Activated CD4-positive, alpha-beta T cell treated with anti-CD3 and anti-CD28 coated beads, Interleukin-2, Interleukin-6, amounts not matched to agents 100 ng/mL and 50 ng/mL, durations not matched to agents 16 hours and 8 hours (primary cell): ENCODE measurements at regions not wholly inside any gene's neighbourhood (a gene's known extent, or its start where the extent isn't known, plus 50 kb on each side); places are given as distances from the start of the nearest gene placed in this dataset.
"Not testable (repeated sequence)": the region's sequence is repeated elsewhere in the genome, so short reads cannot be mapped to it uniquely, and the experiment has no call there.

Experiments used
- DNase-seq: peaks from one replicate; pipeline ENCODE4 v3.0.0-alpha.2; 2020

GRCh38 chr3:67167481-67167880 is 169.4 kb downstream of the KBTBD8 start:
- DNase-seq: no peak

DNA sequence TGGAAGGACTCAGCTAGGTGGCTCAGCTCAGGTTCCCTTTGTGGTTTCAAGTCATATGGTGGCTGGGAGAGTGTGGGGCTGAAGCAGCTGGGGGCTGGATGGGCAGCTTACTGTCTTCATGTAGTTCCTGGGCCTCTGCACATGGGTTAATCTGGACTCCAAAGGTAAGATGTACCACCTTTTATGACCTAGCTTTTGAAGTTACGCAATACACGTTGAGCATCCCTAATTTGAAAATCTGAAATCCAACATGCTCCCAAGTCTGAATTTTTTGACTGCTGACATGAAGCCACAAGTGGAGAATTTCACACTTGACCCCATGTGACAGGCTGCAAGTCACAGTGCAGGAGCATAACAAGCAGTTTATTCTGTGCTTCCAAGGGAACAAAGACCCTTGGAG is 173.7 kb downstream of the KBTBD8 start:
- no peak for DNase-seq

DNA sequence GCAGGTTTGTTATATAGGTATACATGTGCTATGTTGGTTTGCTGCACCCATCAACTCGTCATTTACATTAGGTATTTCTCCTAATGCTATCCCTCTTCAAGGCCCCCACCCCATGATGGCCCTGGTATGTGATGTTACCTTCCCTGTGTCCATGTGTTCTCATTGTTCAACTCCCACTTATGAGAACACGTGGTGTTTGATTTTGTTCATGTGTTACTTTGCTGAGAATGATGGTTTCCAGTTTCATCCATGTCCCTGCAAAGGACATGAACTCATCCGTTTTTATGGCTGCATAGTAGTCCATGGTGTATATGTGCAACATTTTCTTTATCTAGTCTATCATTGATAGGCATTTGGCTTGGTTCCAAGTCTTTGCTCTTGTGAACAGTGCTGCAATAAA is 175.0 kb downstream of the KBTBD8 start:
- DNase-seq: not testable (repeated sequence)

GRCh38 chr3:67176396-67176795 is 178.3 kb downstream of the KBTBD8 start:
- DNase-seq: no peak

- no peak for DNase-seq
Observed at GRCh38 chr3:67192466-67192865, 194.4 kb downstream of the KBTBD8 start.

GRCh38 chr3:67196677-67197076 is 198.6 kb downstream of the KBTBD8 start:
- DNase-seq: no peak

DNA sequence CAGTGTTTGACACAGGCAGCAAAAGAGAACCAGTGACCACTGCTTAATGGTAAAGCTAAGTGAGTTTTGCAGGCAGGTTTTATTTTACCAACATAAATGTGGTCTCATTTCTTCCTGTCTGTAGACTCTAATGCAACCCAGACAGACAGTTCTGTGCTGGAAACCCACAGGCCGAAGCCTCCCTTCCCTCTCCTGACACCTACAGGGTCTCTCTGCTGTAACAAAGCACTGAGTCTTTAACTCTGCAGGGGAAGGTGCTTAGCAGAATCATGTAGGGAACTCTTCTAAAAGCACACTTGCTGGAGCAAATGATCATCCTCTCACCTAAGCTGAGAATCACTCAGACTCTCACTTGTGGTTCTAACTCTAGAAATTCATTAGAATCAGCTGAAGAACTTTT is 200.3 kb downstream of the KBTBD8 start:
- no peak for DNase-seq

DNA sequence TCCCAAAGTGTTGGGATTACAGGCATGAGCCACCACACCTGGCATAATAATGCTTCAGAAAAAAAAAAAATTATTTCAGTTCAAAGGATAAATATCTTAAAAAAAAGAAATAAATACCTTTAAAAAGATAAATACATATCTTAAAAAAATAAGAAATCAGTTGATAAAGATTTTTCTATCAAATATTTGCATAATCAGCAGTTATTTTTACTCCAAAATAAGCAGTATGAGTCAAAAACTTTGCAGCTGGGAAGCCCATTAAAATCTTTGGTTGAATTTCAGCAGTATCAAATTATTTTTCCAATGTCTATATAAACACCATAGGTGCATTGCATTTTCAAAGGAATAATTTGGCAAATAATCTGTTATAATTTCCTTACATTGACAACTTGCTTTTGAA is 202.5 kb downstream of the KBTBD8 start:
- DNase-seq: no peak

DNA sequence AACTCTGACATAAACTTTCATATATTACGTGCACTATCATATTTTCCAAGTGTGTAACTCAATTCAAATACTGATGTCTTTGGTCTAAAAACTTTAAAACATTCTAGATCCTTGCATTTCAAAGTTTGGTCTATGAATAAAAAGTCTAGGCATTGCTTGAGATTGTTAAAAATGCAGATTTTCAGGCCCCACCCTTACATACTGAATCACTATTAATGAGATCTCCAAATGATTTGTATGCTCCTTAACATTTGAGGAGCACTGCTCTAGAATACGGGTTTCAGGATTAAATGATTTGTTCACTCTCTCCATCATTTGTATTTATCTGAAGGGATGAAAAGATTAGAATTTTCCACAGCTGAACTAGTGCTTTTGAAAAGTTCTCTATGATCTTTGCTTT is 202.9 kb downstream of the KBTBD8 start:
- no peak for DNase-seq

DNA sequence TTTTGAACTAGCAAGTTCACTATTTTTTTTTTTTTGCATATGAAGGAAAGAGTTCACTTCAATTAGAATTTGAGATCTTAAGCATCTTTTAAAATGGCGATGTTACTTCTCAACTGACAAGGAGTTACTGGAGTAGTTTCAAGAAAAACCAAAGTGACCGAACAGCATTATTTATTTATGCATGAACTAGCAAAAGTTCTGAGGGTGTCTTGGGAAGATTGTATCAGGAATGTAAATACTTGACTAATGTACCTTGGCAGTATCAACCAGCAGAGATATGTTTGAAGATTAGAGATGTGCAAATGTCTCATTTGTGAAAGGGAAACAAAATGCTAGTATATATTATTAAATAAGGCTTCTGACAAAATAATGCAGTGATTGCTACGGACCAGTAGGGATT is 203.9 kb downstream of the KBTBD8 start:
- no peak for DNase-seq

DNA sequence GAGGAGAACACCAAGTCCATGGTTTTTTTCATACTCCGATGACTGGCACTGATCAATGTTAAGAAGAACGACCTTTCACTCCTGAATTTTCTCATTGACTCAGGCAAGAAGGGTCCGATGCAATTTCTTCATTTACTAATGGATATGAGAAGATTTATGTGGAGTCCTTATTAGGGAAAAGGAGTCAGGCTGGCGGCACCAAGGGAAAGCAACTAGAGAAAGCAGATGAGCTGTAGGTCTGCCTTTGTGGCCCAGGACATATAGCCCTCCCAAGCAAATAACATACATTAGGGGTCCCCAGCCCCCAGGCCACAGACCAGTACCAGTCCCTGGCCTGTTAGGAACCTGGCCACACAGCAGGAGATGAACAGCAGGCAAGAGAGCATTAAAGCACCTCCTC is 206.8 kb downstream of the KBTBD8 start:
- no peak for DNase-seq

DNA sequence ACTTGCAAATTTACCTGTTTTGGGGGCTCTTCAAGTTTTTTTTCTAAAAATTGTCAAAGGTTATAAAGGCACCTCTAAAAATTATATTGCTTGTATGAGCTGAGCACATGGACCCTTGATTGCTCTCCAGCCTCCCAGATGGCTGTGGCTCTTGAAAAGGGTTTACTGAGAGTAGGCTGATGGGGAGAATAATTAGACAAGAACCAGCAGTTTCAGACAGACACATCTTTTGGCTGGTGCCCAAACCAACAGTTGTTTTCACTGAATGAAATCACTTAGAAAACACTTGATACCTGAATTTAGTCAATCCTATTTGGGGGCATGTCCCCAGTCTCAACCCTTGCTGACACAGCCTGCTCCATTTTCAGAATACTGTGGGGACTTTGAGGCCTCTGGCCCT is 217.6 kb downstream of the KBTBD8 start:
- no peak for DNase-seq

DNA sequence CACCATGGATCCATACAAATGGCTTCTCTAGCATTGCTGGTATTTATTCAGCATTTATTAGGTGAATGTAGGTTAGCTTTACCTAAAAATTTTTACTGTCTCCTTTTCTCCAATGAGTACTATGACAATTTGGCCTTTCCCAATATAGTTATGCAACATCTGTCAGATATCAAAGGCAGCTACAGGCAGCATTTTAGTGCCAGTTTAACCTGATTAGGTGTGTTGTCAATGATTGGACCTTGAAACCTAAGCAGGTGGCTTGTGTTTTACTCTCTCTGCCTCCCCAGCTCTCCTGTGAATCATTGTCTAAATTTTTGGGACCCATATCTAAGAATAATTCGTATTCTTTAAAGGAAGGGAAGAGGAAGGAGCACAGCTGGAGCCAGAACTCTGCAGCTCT is 228.9 kb downstream of the KBTBD8 start:
- DNase-seq: no peak

GRCh38 chr3:67228136-67228535 is 230.0 kb downstream of the KBTBD8 start:
- DNase-seq: no peak

GRCh38 chr3:67232642-67233041 is 234.5 kb downstream of the KBTBD8 start:
- DNase-seq: no peak

DNA sequence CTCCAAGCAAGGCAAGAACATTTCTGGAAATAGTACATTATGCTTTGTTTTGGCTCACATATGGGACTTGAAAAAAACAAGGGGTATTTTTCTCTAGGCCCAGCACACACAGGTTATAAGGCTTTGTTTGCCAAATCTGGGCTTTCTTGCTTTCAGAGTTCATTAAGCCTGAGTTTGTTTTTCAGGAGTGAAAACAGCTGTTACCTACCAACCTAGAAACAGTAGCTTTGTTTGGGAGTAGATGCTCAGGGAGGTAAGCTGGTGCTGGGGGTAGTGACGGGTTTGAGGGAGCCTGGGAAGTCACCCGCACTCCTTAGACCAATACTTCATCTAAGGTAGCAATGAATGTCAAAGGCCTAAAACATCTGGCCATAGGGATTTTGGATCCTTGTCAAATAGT is 241.2 kb downstream of the KBTBD8 start:
- no peak for DNase-seq

- no peak for DNase-seq
Observed at GRCh38 chr3:67241084-67241483, 243.0 kb downstream of the KBTBD8 start.

DNA sequence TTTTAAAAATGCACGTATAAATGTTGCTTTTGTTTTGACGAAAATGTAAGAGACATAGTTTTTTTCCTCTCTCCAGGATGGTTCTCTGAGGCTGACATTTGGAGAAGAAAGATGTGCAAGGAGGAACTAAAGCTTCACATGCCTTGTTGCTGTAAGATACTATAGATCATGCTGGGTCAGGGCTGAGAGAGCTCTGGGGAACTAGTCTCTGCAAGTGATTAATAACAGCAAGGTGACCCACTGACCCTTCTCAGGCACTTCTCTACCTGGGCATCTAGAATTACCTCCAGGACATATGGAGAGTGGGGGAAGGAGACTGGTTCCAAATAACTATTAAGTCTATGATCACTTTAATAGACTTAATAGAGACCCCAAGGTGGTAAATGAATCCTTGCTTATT is 246.0 kb downstream of the KBTBD8 start:
- no peak for DNase-seq

- no peak for DNase-seq
Observed at GRCh38 chr3:67245545-67245944, 247.4 kb downstream of the KBTBD8 start.

DNA sequence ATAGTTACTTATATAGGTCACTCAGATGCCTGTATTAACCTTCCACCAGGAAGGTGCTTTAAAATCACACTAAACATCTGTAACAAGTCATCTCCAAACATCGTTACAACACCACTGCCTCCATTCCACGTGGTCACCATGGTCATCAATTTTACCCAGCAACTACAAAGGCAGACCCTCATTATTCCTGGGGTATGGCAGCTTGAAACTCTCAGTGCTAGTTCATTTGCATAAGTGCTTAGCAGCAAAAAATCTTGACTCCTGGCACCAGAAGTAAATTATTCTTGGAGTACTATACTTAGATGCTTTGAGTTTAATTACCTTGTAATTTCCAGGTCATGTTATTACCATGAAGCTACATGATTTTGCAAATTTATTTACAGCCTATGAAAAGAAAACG is 250.6 kb downstream of the KBTBD8 start:
- DNase-seq: no peak

DNA sequence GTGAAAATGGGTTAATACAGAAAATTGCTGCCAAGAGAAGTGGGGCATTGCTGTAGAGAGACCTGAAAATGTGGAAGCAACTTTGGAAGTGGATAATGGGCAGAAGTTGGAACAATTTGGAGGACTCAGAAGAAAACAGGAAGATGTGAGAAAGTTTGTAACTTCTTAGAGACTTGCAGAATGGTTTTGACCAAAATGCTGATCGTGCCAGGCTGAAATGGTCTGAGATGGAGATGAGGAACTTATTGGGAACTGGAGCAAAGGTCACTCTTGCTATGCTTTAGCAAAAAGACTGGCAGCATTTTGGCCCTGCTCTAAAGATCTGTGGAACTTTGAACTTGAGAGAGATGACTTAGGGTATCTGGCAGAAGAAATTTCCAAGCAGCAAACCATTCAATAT is 254.8 kb downstream of the KBTBD8 start:
- not testable (repeated sequence) for DNase-seq

DNA sequence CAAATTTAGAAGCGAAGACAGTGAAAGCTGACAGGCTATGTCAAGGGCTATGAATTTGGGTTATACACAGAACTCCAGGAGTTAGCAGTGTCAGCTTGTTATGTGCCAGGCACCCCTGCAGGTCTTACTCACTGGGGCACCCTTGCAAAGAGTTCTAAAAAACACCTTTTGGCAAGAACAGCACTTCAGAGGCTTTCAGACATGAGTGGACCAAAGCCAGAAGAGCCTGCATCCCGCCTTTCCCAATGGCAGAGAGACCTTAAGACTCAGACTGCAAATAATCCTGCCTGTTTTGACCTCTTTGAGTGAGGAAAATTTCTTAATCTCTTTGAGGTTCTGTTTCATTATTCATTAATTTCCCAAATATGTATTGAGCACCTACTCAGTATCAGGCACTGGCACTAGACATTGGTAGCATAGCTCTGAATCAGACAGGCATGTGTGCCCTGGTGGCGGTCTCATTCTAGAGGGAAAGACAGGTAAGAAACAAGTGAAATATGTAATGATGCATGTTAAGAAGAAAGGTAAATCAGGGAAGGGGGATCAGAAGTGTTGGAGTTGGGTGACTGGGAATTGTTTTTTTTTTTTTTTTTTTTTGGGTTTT is 280.0 kb downstream of the KBTBD8 start:
- no peak for DNase-seq

DNA sequence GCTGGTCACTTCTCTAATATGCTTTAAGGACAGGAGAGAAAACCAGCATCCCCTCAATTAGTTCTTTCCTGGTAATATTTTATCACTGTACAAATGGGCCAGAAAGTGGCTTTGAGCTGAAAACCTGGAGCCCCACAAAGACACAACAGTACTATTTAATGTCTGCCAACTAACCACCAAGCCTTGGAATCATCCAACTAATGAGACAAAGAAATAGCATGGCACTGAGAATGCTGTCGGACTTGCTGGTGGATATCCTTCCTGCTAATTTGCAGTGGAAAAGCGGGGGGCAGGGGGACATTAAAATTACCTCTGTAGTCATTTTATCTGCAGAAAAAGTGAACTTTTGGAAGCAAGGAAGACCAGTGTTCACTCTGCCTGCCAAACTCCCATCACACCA is 288.5 kb downstream of the KBTBD8 start:
- no peak for DNase-seq

- no peak for DNase-seq
Observed at GRCh38 chr3:67288466-67289106, 290.5 kb downstream of the KBTBD8 start.

DNA sequence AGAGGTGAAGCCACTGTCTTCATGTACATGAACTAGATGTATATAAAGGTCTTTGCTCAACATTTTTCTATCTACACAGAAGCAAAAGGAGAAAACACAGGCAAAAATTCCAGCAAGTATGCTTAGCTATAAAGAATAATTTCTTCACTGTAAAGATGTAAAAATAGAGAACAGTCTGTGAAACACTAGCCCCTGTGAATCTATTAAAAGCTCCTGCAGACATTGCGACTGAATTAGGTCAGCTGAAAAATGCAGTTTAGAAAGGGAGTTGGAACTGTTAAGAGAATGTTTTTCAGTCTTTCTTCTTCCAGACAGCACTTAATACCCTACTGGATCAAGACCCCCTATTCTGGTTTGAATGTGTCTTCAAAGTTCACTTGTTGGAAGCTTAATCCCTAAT is 291.5 kb downstream of the KBTBD8 start:
- no peak for DNase-seq
